COLO829 (cell line): ENCODE measurements at regions not wholly inside any gene's neighbourhood (a gene's known extent, or its start where the extent isn't known, plus 50 kb on each side); places are given as distances from the start of the nearest gene placed in this dataset.

Experiments used
- DNase-seq: peaks from one replicate; pipeline ENCODE4 v3.0.0; 2012; ENCODE audit warnings: low spot score

DNA sequence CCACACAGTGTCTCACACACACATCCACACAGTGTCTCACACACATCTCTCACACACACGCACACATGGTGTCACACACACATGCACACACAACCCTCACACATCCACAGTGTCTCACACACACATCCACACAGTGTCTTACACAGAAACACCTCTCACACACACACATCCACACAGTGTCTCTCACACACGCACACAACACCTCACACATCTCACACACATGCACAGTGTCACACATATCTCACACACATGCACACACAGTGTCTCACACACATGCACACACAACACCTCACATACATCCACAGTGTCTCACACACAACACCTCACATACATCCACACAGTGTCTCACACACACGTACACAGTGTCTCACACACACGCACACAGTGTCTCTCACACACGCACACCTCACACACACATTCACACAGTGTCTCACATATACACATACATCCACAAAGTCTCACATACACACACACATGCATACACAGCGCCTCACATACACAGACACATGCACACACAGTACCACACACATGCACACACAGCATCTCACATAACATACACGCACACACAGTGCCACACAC is 473.9 kb upstream of the HS6ST1 start:
- DNase-seq, result no peak

DNA sequence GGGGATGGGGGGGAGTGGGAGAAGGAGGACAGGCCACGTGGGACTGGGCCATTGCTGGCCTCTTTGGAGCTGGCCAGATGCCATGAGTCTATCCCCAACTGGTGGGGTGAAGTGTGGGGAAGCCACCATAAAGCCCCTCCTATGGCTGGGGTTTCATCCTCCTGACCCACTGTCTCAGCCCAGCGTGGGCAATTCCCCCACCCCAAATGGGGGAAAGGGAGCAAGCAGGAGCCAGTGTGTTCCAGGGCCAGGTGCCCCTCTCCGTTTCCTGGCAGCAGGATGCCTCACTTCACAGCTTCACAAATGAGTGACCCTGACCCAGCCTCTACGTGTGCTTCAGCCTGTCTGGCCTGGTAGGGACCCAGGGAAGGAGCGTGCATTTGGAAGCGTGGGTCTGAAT is 474.7 kb upstream of the HS6ST1 start:
- DNase-seq, result no peak

GRCh38 chr2:128794285-128794684 is 475.6 kb upstream of the HS6ST1 start:
- DNase-seq, result no peak

- DNase-seq, result no peak
Measured at GRCh38 chr2:128796321-128796720, 477.7 kb upstream of the HS6ST1 start.

DNA sequence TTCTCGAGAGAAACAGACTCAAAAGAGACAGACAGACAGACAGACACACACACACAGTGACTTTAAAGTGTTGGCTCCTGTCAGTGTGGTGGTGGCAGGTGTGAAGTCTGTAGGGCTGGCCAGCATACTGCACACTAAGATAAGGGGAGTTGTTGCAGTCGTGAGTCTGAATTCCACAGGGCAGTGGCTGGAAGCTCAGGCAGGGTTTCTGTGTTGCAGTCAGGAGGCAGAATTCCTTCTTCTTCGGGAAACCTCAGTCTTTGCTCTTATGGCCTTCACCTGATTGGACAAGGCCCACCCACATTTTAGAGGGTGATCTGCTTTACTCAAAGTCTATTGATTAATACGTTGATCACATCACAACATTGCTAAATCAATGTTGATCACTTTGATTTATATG is 478.4 kb upstream of the HS6ST1 start:
- DNase-seq, result no peak

- no peak for DNase-seq
Measured at GRCh38 chr2:128797533-128797932, 478.9 kb upstream of the HS6ST1 start.

DNA sequence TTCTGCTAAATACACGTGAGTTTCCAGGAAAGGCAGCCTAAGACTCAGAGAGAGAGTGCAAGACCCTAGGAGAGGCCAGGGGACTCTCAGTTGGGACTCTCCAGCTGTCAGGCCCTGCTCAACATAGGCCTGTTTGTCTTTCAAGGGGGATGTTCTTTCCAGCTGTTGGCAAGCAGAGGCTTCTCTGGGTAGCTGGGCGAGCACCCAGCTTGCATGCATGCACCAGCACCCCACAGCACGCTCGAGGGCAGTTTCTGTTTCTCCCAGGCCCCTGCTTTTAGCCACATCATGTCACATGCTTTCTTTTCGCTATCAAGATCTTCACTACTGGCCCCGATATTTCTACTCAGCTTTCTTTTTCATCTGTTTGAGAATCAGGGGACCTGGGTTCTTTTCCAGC is 479.3 kb upstream of the HS6ST1 start:
- DNase-seq, result no peak

DNA sequence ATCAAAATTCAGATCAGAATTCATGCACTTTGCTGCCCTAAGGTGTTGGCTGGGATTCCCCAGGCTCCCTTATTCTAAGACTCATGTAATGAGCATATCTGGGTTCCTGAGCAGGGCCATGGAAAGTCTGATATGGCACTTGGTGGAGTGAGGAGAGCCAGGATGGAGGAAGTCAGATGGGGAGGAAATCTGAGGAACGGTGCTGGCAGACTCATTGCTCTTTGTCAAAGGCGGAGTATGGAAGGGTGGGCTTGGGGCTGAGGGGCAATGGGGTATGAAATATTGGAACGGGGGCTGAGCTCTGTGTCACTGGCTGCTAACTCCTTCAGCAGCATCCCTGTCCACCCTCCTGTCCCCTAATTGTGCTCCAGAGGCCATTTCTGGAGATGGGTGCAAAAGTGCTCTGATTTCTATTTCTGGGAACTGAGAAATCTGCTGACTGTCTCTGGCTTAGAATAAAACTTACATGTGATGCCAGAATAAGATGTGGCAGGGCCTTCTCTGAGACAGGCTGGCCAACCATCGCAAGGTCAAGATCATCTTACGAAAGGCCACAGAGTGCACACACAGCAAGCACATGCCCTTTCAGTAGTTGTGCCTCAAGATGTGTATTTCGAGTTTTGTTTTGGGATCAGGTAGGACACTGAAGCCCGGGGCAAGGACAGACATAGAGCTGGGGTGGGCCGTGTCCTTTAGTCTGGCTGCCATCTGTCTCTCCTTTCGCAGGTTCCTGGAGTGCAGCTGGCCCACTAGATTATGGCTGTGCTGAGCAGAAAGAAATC is 480.0 kb upstream of the HS6ST1 start:
- no peak for DNase-seq

GRCh38 chr2:128799284-128799552 is 480.6 kb upstream of the HS6ST1 start:
- no peak for DNase-seq

DNA sequence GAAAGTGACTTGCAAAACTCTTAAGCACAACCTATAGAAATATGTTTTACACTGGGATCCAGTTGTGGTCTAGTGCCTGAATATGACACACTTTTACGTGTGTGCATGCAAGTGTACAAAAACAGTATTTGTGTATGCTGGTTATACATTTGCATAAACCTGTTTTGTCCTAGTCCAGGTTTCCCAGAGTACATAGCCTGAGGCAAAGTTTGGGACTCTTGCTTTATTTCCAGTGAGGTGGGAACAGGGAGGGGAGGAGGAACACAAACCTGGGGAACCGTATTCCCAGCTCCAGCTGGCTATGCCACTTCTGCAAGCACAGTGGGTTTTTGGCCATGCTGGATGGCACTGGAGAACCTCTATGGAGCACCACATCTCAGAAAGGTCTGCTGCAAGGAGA is 481.1 kb upstream of the HS6ST1 start:
- DNase-seq, result no peak

- DNase-seq, result no peak
Measured at GRCh38 chr2:128801576-128801975, 482.9 kb upstream of the HS6ST1 start.

GRCh38 chr2:128803222-128803621 is 484.6 kb upstream of the HS6ST1 start:
- DNase-seq, result no peak

DNA sequence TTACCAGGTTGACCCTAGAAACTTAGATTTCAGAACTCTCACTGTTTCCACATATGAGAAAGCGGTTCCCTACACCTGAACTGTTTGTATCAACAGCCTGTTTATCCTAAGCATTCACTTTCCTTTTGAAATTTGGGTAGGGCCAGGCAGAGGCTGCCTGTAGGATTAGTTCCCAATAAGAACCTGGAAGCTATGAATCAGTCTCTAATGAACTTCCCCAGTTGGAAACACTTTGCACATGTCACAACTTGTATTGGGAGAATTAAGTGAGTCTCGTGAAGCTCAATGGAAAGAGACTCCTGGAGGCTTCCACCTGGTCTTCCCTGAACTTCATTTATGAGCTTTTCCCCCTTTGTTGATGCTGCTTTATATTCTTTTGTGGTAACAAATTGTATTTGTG is 486.6 kb upstream of the HS6ST1 start:
- no peak for DNase-seq

- DNase-seq, result no peak
Measured at GRCh38 chr2:128805918-128806317, 487.2 kb upstream of the HS6ST1 start.

- no peak for DNase-seq
Measured at GRCh38 chr2:128807317-128807716, 488.6 kb upstream of the HS6ST1 start.

DNA sequence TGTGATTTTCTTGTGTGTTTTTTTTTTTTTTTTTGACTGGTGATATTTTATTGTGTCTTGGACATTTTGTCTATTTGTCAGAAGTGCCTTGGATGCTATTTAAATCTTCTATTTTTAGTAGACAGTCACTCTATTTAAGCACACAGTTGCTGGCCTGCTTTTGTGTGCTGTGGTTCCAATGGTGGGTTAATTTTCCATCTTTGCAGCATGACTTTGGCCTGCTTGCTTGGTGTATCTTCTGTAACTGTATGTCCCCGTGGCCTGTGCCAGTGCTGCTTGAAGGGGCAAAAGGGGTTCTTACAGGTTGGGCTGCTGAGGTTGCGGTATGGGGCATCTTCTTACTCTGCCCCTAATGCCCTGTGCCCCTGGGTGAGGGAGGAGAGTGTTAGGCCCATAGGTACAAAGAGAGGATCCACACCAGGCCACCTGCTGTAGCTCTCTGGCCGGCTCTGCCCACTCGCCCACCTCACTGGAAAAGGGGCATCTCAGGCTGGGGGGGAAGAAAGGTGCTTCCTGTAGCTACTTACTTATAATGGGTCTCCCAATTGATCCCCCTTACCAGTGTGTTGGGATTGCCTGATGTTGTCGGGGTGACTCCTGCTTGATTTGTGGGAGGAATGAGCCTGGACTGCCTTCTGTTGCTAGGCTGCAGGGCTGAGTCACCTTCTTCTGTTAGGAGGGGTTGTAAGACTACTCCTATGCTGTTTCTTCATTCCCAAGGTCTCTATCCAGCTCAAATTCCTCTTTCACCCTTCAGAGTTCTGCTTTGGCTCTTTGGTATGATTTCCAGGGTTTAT is 490.0 kb upstream of the HS6ST1 start:
- no peak for DNase-seq

- DNase-seq, result no peak
Measured at GRCh38 chr2:128809259-128809636, 490.6 kb upstream of the HS6ST1 start.

DNA sequence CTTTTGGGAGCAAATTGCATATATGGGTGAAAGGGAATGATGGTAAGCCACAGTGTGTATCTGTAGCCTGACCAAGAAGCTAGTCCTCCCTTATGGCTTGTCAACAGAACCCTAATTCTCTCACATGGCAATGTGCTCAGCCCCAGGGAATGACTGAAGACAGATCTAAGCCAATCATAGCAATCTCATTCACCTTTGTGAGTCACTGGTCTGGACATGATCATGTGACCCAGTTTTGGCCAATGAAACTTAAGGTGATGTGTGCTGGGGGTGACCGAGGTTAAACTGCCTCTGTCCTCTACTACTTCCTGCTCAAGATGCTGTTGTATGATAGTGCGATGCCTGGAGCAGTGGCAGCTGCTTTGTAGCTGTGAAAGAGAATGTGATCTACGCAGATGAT is 491.2 kb upstream of the HS6ST1 start:
- DNase-seq, result no peak

DNA sequence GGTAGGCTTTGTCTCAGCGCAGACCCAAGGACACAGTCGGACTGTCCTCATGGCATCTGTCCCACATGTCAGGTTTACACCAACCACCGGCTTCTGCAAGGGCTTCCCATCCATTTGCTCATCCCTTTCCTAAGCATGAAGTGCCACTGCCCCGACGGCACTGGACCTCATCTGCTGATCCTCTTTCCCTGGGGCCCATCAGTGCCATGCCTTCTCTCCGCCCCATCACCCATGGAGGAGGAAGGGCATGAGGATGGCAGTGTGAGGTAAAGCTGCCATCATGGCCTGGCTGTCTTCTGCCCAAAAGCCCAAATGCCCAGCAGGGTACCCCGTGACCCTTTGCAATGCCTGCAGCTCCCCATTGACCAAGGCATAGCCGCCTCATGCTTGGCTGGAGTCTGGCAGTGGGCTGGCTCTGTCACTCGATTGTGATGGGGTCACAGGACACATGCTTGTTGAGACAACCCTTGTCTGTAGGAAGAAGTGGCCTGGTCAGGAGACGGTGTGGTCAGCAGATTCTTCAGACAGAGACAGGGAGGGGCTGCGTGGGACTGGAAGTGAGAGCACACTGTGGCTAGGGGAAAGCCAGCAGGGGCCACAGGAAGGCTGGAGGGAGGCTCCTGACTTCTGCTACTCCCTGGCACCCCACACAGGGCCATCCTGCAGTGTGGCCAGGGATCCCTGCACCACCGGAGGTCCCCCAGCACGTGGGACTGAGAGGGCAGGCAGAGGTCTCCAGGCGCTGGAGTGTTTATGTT is 493.7 kb upstream of the HS6ST1 start:
- no peak for DNase-seq

GRCh38 chr2:128813352-128814034 is 494.8 kb upstream of the HS6ST1 start:
- DNase-seq, result no peak

DNA sequence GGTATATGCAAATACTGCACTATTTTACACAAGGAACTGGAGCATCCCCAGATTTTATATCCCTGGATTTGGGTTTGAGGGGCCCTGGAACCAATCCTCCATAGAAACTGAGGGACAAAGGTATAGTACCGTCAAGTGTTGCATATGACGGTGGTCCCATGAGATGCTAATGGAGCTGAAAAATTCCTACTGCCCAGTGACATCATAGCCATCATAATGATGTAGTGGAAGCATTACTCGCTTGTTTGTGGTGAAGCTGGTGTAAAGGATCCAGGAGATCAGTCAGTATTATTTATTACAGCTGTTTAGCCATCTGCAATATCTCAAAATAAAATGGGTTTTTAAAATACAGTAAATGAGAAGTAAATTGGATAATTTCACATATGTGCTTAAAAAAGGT is 496.6 kb upstream of the HS6ST1 start:
- DNase-seq, result no peak

DNA sequence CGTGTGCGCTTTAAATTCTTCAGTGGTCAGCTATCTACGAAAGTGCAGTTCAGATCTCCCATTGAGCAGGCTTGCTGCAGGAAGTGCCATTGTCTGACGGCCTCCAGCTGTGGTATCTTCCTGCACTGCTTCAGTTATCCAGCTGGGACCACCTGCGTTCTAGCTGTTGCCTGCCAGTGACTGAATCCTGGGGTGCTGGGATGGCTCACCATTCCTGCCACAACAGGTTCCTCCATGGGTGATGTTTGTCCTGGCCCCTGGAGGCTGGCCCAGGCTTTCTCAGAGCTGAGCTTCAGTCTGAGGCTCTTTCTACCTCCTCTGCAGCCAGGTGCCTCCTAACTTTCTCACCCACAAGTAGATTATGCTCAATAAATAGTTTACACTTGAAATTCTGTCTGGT is 498.5 kb upstream of the HS6ST1 start:
- no peak for DNase-seq
